Gastroesophageal sphincter (tissue), 3 donors: ENCODE measurements at regions not wholly inside any gene's neighbourhood (a gene's known extent, or its start where the extent isn't known, plus 50 kb on each side); places are given as distances from the start of the nearest gene placed in this dataset.

ENCODE experiments used
- POLR2AphosphoS5 ChIP-seq: sonication (generic); formaldehyde crosslinking; IDR thresholded peaks from one replicate; pipeline ENCODE4 v1.6.1; 2017; ENCODE audit warnings: antibody characterized with exemption
- TF ChIP-seq, protein P1 (sequence below), 4 experiments: fragments of 200-600 bp in 2 of 4; fragments of 450-650 bp in 2 of 4; sonication (generic) in 1 of 4; IDR thresholded peaks; one replicate each; pipeline ENCODE4 v1.5.1; 2017 to 2019; ENCODE audit warnings: antibody characterized with exemption in 4 of 4, mild to moderate bottlenecking in 2 of 4, moderate library complexity in 2 of 4

DNA sequence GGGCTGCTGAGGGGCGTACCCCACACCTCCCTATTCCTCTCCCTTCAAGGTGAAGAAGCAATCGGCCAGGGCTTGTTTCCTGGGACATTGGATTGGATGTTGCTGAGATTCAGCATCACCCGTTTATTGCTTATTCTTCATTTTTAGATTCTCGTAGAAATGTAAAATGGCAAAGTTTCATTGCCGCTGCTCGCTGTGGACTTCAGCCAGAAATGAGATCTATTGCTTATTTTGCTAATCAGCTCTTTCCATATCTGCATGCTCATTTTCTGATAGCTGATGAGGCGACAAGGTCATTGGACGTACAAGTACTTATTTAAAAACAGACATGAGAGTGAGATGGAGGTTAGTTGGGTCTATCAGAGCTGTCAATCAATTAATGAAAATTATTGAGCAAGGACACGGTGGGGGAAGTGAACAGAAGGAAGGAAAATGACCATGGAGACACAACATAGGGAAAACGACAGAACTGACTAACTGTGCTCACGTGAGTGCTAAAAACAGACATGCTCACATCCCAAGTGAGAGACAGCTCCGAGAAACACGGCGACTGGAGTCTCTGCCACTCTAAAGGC lies 471.2 kb downstream of the NR2F2 start:
- no peak for TF ChIP-seq POLR2AphosphoS5
- TF ChIP-seq, protein P1, sequence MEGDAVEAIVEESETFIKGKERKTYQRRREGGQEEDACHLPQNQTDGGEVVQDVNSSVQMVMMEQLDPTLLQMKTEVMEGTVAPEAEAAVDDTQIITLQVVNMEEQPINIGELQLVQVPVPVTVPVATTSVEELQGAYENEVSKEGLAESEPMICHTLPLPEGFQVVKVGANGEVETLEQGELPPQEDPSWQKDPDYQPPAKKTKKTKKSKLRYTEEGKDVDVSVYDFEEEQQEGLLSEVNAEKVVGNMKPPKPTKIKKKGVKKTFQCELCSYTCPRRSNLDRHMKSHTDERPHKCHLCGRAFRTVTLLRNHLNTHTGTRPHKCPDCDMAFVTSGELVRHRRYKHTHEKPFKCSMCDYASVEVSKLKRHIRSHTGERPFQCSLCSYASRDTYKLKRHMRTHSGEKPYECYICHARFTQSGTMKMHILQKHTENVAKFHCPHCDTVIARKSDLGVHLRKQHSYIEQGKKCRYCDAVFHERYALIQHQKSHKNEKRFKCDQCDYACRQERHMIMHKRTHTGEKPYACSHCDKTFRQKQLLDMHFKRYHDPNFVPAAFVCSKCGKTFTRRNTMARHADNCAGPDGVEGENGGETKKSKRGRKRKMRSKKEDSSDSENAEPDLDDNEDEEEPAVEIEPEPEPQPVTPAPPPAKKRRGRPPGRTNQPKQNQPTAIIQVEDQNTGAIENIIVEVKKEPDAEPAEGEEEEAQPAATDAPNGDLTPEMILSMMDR (IDR thresholded peaks at IDR 0.05): no peak
